HL-60/S4 treated with retinoic acid at 250 ng/mL for 4 days and 3 days (cell line): ENCODE measurements at regions not wholly inside any gene's neighbourhood (a gene's known extent, or its start where the extent isn't known, plus 50 kb on each side); places are given as distances from the start of the nearest gene placed in this dataset.

ENCODE experiments used
- in situ Hi-C: fragments of 300-500 bp; cut with MboI; formaldehyde crosslinking; loops from 2 replicates; pipeline ENCODE4 v1.7.0; 2022; ENCODE audit warnings: low sequenced_read_pairs

GRCh38 chr7:32347244-32347828, 142.8 kb downstream of the LSM5 start:
- in situ Hi-C loops = loop anchor here (25.0 kb wide), 1 partner anchor 610 kb away; no protein-coding TSS in a partner anchor

GRCh38 chr7:32346253-32346652, 143.9 kb downstream of the LSM5 start:
- in situ Hi-C loops = loop anchor here (25.0 kb wide), 1 partner anchor 609 kb away; no protein-coding TSS in a partner anchor

- in situ Hi-C loops = loop anchor here (25.0 kb wide), 1 partner anchor 599 kb away; no protein-coding TSS in a partner anchor
Measured at GRCh38 chr7:32336726-32337125, 153.5 kb downstream of the LSM5 start.

GRCh38 chr7:32335107-32335506, 155.1 kb downstream of the LSM5 start:
- in situ Hi-C loops = loop anchor here (25.0 kb wide), 1 partner anchor 598 kb away; no protein-coding TSS in a partner anchor

- in situ Hi-C loops = loop anchor here (25.0 kb wide), 1 partner anchor 593 kb away; no protein-coding TSS in a partner anchor
Measured at GRCh38 chr7:32330602-32331001, 159.6 kb downstream of the LSM5 start.

- in situ Hi-C loops = loop anchor here (25.0 kb wide), 1 partner anchor 589 kb away; no protein-coding TSS in a partner anchor
Measured at GRCh38 chr7:32326078-32326477, 164.1 kb downstream of the LSM5 start.

- in situ Hi-C loops = no loop called here
Measured at GRCh38 chr7:32323712-32324111, 166.5 kb downstream of the LSM5 start.

GRCh38 chr7:32319012-32319382, 171.2 kb downstream of the LSM5 start:
- in situ Hi-C loops = no loop called here

GRCh38 chr7:32318300-32319011, 171.7 kb downstream of the LSM5 start:
- in situ Hi-C loops = no loop called here

GRCh38 chr7:32316839-32317238, 173.3 kb downstream of the LSM5 start:
- in situ Hi-C loops = no loop called here

- in situ Hi-C loops = no loop called here
Measured at GRCh38 chr7:32314761-32315160, 175.4 kb downstream of the LSM5 start.

GRCh38 chr7:32301427-32301826, 188.8 kb downstream of the LSM5 start:
- in situ Hi-C loops = no loop called here

GRCh38 chr7:32299133-32299702, 191.0 kb downstream of the LSM5 start:
- in situ Hi-C loops = no loop called here

GRCh38 chr7:32298408-32299132, 191.6 kb downstream of the LSM5 start:
- in situ Hi-C loops = no loop called here

- in situ Hi-C loops = no loop called here
Measured at GRCh38 chr7:32293833-32294232, 196.3 kb downstream of the LSM5 start.

- in situ Hi-C loops = no loop called here
Measured at GRCh38 chr7:32289651-32290414, 200.3 kb downstream of the LSM5 start.

GRCh38 chr7:32285698-32286097, 204.5 kb downstream of the LSM5 start:
- in situ Hi-C loops = no loop called here

GRCh38 chr7:32283546-32283945, 206.6 kb downstream of the LSM5 start:
- in situ Hi-C loops = no loop called here

- in situ Hi-C loops = no loop called here
Measured at GRCh38 chr7:32279500-32279899, 209.3 kb upstream of the PDE1C start.

- in situ Hi-C loops = no loop called here
Measured at GRCh38 chr7:32275216-32276009, 205.2 kb upstream of the PDE1C start.
